GM18867 (cell line): ENCODE measurements at regions not wholly inside any gene's neighbourhood (a gene's known extent, or its start where the extent isn't known, plus 50 kb on each side); places are given as distances from the start of the nearest gene placed in this dataset.
A peak's percentile ranks its signal among the peaks of the same experiment; 100 is the strongest.

Experiments
- ATAC-seq: cut with Tn5 transposase; IDR thresholded peaks from one replicate; pipeline ENCODE4 v1.9.1; 2021; ENCODE audit warnings: mild to moderate bottlenecking, moderate library complexity; ENCODE audit not compliant: unreplicated experiment

DNA sequence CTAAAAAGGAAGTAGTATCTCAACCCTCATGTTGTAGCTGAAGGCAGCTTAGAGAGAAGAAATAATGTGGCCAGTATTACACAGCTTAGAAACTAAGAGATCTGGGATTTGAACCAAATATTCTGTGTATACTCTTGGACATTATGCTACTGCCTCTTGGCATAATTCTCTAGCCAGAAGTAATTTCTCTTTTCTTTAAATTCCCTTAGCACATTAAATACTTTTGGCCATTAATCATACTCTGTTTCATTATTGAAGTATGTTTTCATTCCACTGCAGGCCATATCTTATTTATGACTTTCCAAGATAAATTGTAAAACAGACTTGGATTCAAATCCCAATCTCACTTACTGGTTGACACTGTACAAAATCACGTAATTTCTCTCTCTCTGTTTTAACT lies 181.3 kb upstream of the SPAG17 start:
- ATAC-seq: no peak

- no peak for ATAC-seq
These were observed 179.9 kb upstream of the SPAG17 start for GRCh38 chr1:118364882-118365281.

- no peak for ATAC-seq
These were observed 178.4 kb upstream of the SPAG17 start for GRCh38 chr1:118363396-118363795.

DNA sequence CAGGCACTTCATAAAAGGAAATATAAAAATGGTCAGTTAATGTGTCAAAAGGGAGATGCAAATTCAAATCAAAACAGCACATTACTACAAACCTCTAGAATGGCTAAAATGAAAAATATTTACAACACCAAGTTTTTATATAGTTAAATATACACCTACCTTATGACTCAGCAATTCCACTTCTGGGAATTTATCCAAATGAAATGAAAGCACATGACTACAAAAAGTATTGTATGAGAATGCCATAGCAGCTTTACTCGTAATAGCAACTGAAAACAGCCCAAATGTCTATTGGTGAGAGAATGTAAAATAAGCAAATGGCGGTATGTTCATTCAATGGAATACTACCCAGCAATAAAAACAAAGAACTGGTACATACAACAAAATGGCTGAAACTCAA lies 175.8 kb upstream of the SPAG17 start:
- no peak for ATAC-seq

- ATAC-seq: no peak
These were observed 161.9 kb upstream of the SPAG17 start for GRCh38 chr1:118346936-118347335.

DNA sequence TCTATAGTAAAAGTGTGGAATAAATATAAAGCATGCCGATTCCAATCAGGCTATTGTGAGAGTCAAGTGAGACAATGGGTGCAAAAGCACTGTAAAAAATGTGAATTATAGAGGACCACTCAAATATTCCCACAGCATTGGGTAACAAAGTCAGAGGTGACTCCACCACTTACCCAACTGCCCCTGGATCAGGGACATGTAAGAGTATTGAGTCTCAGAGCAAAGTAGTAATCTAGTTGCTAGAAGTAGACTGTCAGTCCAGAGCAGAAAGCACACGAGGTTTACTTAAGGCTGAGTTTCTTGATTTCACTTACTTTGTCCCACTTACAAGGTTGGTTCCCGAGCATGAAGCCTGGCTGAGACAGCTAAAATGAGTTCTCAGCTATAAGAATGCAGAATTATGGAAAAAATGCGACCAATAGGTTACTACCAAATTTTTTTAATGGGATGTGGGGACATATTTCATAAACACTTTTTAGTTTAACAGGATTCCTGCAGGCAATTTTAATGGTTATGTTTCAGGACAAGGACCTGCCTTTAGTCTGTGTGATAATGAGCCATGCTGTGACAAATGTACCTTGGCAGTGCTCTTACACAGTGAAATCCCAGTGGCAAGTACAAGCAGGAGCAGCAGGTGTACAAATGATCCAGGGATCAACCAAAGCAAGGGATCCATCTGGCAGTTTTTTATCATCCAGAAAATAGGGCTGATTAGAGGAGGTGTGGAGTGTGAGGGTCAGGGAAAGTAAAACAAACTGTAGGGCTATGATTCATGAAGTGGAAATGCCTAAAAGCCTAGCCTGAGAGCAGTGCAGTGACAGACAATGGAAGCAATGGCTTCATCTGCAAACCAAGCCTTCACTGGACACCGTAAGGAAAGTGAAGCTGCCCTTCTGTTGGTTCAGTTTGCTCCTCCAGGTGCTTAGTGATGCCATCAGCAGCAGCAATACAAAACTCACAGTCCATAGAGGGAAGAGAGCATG lies 156.2 kb upstream of the SPAG17 start:
- no peak for ATAC-seq

DNA sequence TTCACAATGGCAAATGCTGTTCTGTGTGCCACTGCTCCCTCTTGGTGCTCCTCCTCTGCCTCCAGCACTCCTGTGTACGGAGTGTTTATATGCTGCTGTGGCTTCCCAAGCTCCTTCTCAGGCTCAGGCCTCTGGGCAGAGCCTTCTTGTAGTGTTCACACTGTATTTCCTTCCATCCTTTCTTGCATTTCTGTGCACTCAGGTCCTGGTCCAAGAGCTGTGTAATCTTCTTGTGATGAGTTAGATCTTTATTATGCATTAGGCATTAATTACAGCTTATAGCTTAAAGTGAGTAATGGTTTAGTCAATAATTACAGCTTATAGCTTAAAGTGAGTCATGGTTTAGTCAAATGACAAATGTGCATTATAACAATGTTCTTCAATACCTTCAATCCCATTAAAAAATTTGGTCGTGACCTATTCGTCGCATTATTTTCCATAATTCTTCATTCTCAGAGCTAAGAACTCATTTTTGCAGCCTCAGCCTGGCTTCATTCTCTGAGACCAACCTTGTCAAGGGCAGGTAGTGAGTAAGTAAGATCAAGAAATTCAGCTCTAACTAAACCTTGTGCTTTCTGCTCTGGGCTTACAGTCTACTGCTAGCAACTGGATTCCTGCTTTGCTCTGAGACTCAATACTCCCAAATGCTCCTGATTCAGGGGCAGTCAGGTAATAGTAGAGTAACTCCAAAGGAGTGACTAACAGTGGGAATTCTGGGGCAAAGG lies 154.5 kb upstream of the SPAG17 start:
- no peak for ATAC-seq

DNA sequence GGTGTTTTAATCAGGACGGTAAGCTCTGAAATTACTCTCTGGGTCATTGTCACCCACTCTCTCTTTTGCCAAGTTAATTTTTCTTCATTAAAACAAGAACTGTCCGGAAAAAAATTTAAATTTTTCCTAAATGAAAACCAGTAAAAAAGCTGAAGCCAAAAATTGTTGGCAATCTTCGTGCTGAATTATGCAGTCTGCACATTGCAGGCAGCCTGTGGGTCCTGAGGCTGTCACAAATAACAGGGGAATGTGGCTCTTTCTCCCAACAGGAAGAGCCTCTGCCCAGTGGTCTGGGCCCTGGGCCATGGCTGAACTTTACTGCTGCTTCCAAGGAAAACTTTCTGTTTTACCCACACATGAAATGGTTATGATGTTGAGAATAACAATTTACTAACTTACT lies 153.9 kb upstream of the SPAG17 start:
- ATAC-seq: no peak

- ATAC-seq: no peak
These were observed 152.3 kb upstream of the SPAG17 start for GRCh38 chr1:118337346-118337745.

- peak; percentile 94 for ATAC-seq
These were observed 150.3 kb upstream of the SPAG17 start for GRCh38 chr1:118335331-118335732.

DNA sequence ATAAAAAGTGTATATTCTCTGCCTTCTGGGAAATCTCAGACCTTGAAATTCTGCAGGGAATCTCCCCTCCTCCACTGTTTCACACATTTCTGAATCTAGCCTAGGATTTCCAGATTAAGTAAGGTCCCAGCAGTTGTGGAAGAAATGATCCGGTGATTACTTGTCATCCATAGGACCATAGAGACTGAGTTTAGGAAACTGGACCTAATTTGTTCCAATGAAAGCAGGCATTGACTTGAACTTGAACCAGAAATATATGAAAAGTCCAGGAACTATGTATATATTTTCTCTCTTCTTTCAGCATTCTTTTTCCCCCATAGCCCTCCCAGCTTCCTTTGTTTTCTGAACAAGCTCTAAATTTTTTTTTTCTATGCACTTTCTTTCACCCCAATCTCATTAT lies 149.5 kb upstream of the SPAG17 start:
- no peak for ATAC-seq

DNA sequence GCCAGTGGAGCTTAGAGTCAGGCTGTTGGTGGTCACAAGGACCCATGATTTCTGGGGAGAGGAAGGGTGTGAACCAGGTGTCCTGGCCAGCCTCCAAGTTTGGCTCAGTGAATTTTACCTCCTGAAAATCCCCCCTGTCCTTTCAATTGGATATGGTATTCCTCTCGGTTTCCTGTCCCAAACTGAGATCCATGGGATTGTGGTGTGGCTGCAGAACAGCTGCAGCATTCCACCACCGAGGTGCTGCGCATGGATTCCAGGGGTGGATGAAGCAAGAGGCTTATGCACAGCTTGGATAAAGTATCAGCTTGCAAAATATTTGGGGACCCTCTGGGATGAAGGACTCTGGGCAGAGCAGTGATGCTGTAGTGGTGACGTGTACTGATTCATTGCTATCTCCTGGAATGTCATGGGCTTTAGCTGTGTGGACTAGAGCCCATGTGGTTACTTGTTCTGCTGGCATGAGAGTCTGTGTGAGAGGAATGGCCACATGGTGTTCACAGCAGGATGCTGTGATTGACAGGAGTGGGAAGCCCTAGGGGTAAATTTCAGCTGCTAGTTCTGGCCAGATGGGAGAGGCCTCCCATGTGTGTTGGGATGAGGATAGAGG lies 148.7 kb upstream of the SPAG17 start:
- no peak for ATAC-seq

GRCh38 chr1:118326960-118327629 lies 142.1 kb upstream of the SPAG17 start:
- no peak for ATAC-seq

DNA sequence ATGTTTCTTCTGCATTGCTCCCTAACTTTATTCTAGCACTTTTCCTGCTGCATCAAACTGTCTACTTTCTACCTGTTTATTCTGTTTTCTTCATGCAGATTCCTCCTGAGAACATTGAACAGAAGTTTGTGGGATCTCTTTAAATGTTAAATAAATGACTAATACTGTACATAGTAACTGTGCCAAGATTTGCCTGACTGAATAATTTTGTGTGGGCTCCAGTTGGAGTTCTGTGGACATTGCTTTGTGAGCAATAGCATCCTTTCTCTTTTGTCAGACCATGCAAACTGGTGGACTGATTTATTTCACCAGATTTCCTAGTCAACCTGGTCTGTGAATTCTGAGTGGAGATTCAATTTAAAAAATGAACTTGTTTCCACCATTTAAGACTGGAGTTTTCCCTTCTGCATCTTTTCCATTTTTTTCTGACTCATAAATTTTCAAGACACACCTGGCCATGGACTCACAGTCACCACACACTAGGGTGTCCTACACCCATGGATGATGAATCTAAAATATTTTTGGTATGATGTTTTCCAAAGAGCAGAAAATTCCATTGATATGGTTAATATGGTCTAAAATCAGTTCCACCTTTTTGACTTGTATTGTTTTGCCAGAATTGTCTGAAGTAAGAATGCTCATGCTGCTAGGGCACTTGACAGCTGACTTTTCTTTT lies 140.7 kb upstream of the SPAG17 start:
- ATAC-seq: no peak

DNA sequence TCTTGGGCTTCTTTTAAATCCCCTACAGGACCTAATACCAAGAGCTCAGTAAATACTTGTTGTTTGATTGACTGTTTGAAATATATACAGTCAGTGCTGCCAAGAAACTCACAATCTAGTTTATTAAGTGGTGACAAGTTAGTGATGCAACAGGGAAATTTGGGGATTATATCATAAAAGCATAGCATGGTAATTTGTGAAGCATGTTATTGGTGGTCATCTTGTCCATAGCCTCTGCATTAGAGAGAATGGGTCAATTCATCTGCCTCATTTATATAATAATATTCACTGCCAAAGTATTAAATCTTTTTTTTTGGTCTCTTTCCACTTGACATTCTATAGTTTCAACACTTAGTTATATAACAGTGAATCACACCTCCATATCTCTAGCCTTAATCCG lies 138.2 kb upstream of the SPAG17 start:
- ATAC-seq: no peak

DNA sequence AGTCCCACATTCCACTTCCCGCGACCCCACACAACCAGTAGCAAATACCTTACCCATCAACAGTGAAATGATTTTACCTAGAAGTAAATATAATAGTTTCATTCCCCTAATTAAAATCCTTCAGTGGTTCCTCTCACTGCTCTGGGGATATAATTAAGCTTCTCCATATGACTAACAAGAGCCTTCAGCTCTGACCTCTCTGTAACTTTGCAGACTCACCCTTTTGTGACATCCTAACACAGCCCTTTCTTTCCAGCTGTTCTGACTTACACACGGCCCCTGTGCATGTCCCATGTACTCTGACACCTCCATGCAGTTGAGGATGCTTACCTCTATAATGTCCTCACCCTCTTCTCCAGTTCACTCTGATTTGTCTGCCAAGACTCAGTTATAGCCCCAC lies 137.3 kb upstream of the SPAG17 start:
- ATAC-seq: no peak

- no peak for ATAC-seq
These were observed 136.8 kb upstream of the SPAG17 start for GRCh38 chr1:118321840-118322239.

GRCh38 chr1:118317842-118318614 lies 133.0 kb upstream of the SPAG17 start:
- no peak for ATAC-seq

DNA sequence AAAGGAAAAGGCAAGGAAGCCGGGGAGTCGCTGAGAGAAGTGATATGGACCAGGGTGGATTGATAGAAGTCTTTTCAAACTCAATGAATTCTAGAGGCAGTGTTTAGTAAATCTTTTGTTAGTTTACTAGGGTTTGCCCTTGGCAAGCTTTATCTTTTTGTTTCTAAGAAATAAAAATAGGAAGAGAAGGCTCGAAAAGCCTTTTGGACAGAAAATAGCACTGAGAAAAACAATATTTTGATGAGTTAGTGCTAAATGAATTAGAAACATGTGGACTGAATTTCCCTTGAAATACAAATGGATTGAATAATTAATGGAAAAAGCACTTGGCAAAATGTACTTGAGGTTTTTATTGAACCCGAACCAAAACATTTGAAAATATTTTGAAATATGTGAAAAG lies 121.8 kb upstream of the SPAG17 start:
- no peak for ATAC-seq
